ENCODE measurements at regions not wholly inside any gene's neighbourhood (a gene's known extent, or its start where the extent isn't known, plus 50 kb on each side); places are given as distances from the start of the nearest gene placed in this dataset.

DNA sequence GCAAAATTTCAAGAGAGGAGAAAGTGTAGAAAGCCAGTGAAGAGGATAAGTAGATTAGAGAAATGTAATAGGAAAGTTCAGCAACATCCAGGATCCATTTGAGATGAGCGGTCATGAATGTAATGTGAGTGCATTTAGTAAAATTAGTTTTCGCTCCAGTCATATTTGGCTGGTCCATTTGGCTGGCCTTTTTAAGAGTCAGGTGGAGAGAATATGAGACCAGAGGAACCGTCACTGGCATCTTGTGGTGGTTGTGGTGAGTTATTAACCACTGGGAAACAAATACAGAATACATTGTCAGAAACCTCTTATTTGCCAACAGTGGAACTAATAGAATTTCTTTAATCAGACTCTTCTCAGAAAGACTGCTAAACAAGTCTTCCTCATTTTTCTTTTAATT is 1064.3 kb upstream of the CDH2 start:
- ChIA-PET CTCF (no interaction called here), POLR2A (no interaction called here), RAD21 (ENCODE audit: unreplicated experiment) (no interaction called here), SMC1A (ENCODE audit: uncharacterized antibody, unreplicated experiment) (no interaction called here)
- FAIRE-seq (no peak), DNase-seq (ENCODE audit: low read depth, low spot score) (no peak), ATAC-seq (no peak)
- 17% methylated on average over 3 of the region's 3 CpGs for WGBS (ENCODE audit: insufficient coverage, insufficient replicate concordance, low lambda C conversion rate, missing lambda C conversion rate)
- H3K4me1 ChIP-seq (ENCODE audit: control insufficient read depth, insufficient read depth, low read length), result no peaks in the 10 kb centered on the region
- no peaks in the 10 kb centered on the region for H3K79me2 ChIP-seq (ENCODE audit: control insufficient read depth, insufficient read depth, low read length)
- intact Hi-C loops (cut with micrococcal nuclease; ENCODE audit: unreplicated experiment), result no loop called here
- no peak overlapping the region for H2AFZ ChIP-seq (ENCODE audit: control insufficient read depth, low read depth, low read length)
- no peak overlapping the region for H3K4me2 ChIP-seq (ENCODE audit: control insufficient read depth, insufficient read depth)
- in situ Hi-C loops (cut with MboI), result no loop called here
- no peaks in the 10 kb centered on the region for H4K20me1 ChIP-seq (ENCODE audit: control insufficient read depth, insufficient read depth)
- TF ChIP-seq SIX5 (IDR thresholded peaks at IDR 0.05; ENCODE audit: low read depth, low read length, severe bottlenecking) (no peak), ZSCAN29 (IDR thresholded peaks at IDR 0.05) (no peak), RUNX3 (IDR thresholded peaks at IDR 0.05; ENCODE audit: low read length) (no peak), IKZF1 (conservative IDR thresholded peaks at IDR 0.05) (no peak), NFXL1 (IDR thresholded peaks at IDR 0.05; ENCODE audit: borderline replicate concordance) (no peak), BACH1 (IDR thresholded peaks at IDR 0.05; ENCODE audit: borderline replicate concordance) (no peak), RBBP5 (conservative IDR thresholded peaks at IDR 0.05) (no peak), MYC (IDR thresholded peaks at IDR 0.05; ENCODE audit: insufficient read depth, insufficient read length, insufficient replicate concordance, low read length, severe bottlenecking) (no peak)
- no peaks in the 10 kb centered on the region for H3K27me3 ChIP-seq (replicated peaks in 1 of 2; ENCODE audit: control insufficient read depth in 2 of 2, insufficient read depth in 2 of 2, low read length in 1 of 2)
- H3K9me3 ChIP-seq (replicated peaks; ENCODE audit: control insufficient read depth, insufficient read depth, low read length), result no peaks in the 10 kb centered on the region
- no TSS peak for BruUV-seq (replicated peaks)
- H3K9ac ChIP-seq (ENCODE audit: control insufficient read depth, insufficient read depth, low read length), result no peak overlapping the region
- H3K27ac ChIP-seq (ENCODE audit: control insufficient read depth, insufficient read depth), result no peak overlapping the region
- H3K4me3 ChIP-seq, result no peak overlapping the region
- no peaks in the 10 kb centered on the region for H3K36me3 ChIP-seq (ENCODE audit: control insufficient read depth in 2 of 2, insufficient read depth in 2 of 2, low read length in 1 of 2)

DNA sequence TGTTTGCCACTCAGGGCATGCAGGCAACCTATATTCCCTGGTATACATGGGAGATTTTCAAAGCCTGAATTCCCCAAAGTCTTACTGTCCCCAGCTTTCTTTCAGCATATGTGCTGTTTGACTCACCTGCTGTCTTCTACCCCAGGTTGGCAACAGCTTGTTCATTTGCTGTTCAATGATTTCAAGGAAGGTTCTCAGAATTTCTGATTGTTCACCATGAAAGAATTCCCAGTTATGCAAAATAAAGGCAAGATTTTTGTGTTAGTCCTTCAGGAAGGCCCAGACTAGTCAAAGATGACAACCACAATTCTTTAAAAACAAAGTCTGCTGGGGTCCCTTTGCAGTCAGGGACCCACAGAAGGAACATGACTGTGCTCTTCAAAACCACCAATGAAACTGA is 1057.8 kb upstream of the CDH2 start:
- Histone ChIP-seq H3K9ac (ENCODE audit: control insufficient read depth, insufficient read depth, low read length) (no peak overlapping the region), H3K4me3 (no peak overlapping the region), H2AFZ (ENCODE audit: control insufficient read depth, low read depth, low read length) (no peak overlapping the region), H3K36me3 (ENCODE audit: control insufficient read depth in 2 of 2, insufficient read depth in 2 of 2, low read length in 1 of 2) (no peaks in the 10 kb centered on the region), H3K27ac (ENCODE audit: control insufficient read depth, insufficient read depth) (no peak overlapping the region), H3K9me3 (replicated peaks; ENCODE audit: control insufficient read depth, insufficient read depth, low read length) (no peaks in the 10 kb centered on the region), H3K79me2 (ENCODE audit: control insufficient read depth, insufficient read depth, low read length) (no peaks in the 10 kb centered on the region), H3K27me3 (replicated peaks in 1 of 2; ENCODE audit: control insufficient read depth in 2 of 2, insufficient read depth in 2 of 2, low read length in 1 of 2) (no peaks in the 10 kb centered on the region), H3K4me2 (ENCODE audit: control insufficient read depth, insufficient read depth) (no peak overlapping the region), H3K4me1 (ENCODE audit: control insufficient read depth, insufficient read depth, low read length) (no peaks in the 10 kb centered on the region), H4K20me1 (ENCODE audit: control insufficient read depth, insufficient read depth) (no peaks in the 10 kb centered on the region)
- ChIA-PET SMC1A (ENCODE audit: uncharacterized antibody, unreplicated experiment) (no interaction called here), POLR2A (no interaction called here), RAD21 (ENCODE audit: unreplicated experiment) (no interaction called here), CTCF (no interaction called here)
- ATAC-seq (no peak), FAIRE-seq (no peak), DNase-seq (ENCODE audit: low read depth, low spot score) (no peak)
- in situ Hi-C loops (cut with MboI), result no loop called here
- no TSS peak for BruUV-seq (replicated peaks)
- intact Hi-C loops (cut with micrococcal nuclease; ENCODE audit: unreplicated experiment), result no loop called here
- TF ChIP-seq, protein P1, sequence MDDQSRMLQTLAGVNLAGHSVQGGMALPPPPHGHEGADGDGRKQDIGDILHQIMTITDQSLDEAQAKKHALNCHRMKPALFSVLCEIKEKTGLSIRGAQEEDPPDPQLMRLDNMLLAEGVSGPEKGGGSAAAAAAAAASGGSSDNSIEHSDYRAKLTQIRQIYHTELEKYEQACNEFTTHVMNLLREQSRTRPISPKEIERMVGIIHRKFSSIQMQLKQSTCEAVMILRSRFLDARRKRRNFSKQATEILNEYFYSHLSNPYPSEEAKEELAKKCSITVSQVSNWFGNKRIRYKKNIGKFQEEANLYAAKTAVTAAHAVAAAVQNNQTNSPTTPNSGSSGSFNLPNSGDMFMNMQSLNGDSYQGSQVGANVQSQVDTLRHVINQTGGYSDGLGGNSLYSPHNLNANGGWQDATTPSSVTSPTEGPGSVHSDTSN (IDR thresholded peaks at IDR 0.05; ENCODE audit: insufficient replicate concordance, low read depth, low read length), result no peak
- TF ChIP-seq FOXM1 (IDR thresholded peaks at IDR 0.05; ENCODE audit: low read depth, low read length) (no peak), ETV6 (conservative IDR thresholded peaks at IDR 0.05 in 1 of 2, IDR thresholded peaks at IDR 0.05 in 1 of 2; ENCODE audit: borderline replicate concordance in 1 of 2, low read depth in 1 of 2) (no peak), SMC3 (IDR thresholded peaks at IDR 0.05; ENCODE audit: borderline replicate concordance, low read length) (no peak), RFX5 (IDR thresholded peaks at IDR 0.05; ENCODE audit: low read depth, low read length) (no peak), MEF2A (IDR thresholded peaks at IDR 0.05; ENCODE audit: insufficient read depth, low read depth, low read length) (no peak), HDGF (IDR thresholded peaks at IDR 0.05) (no peak)
